ENCODE measurements at regions not wholly inside any gene's neighbourhood (a gene's known extent, or its start where the extent isn't known, plus 50 kb on each side); places are given as distances from the start of the nearest gene placed in this dataset.

GRCh38 chr12:14243941-14244340 is 121.5 kb upstream of the ATF7IP start:
- H3K27ac Mint-ChIP-seq = peak overlapping the region; percentile 11
- H3K27me3 Mint-ChIP-seq = no peaks in the 10 kb centered on the region
- peaks cover 8% of the 10 kb centered on the region for H3K9me3 Mint-ChIP-seq (ENCODE audit: low read depth)
- H3K36me3 Mint-ChIP-seq (ENCODE audit: insufficient read depth) = peaks cover 6% of the 10 kb centered on the region
- TF ChIP-seq CTCF (IDR thresholded peaks at IDR 0.05; ENCODE audit: unreplicated experiment) = no peak
- DNase-seq (ENCODE audit: low spot score, unreplicated experiment) = no peak
- peaks cover 19% of the 10 kb centered on the region for H3K4me1 Mint-ChIP-seq (ENCODE audit: low read depth)
- no peak overlapping the region for H3K4me3 Mint-ChIP-seq (ENCODE audit: low read depth)

GRCh38 chr12:14244876-14245669 is 120.4 kb upstream of the ATF7IP start:
- Mint-ChIP-seq H3K9me3 (ENCODE audit: low read depth) (peaks cover 8% of the 10 kb centered on the region), H3K27me3 (no peaks in the 10 kb centered on the region), H3K4me3 (ENCODE audit: low read depth) (no peak overlapping the region), H3K36me3 (ENCODE audit: insufficient read depth) (peaks cover 7% of the 10 kb centered on the region), H3K4me1 (ENCODE audit: low read depth) (peaks cover 10% of the 10 kb centered on the region), H3K27ac (no peak overlapping the region)
- TF ChIP-seq CTCF (IDR thresholded peaks at IDR 0.05; ENCODE audit: unreplicated experiment) = no peak
- no peak for DNase-seq (ENCODE audit: low spot score, unreplicated experiment)

GRCh38 chr12:14247166-14247565 is 118.3 kb upstream of the ATF7IP start:
- Mint-ChIP-seq H3K4me1 (ENCODE audit: low read depth) (peaks cover 3% of the 10 kb centered on the region), H3K27ac (no peak overlapping the region), H3K27me3 (no peaks in the 10 kb centered on the region), H3K4me3 (ENCODE audit: low read depth) (no peak overlapping the region), H3K36me3 (ENCODE audit: insufficient read depth) (peaks cover 5% of the 10 kb centered on the region), H3K9me3 (ENCODE audit: low read depth) (peaks cover 12% of the 10 kb centered on the region)
- TF ChIP-seq CTCF (IDR thresholded peaks at IDR 0.05; ENCODE audit: unreplicated experiment) = no peak
- no peak for DNase-seq (ENCODE audit: low spot score, unreplicated experiment)

- no peak for DNase-seq (ENCODE audit: low spot score, unreplicated experiment)
- H3K9me3 Mint-ChIP-seq (ENCODE audit: low read depth) = peaks cover 6% of the 10 kb centered on the region
- H3K4me3 Mint-ChIP-seq (ENCODE audit: low read depth) = no peak overlapping the region
- H3K27ac Mint-ChIP-seq = peak overlapping the region; percentile 86
- H3K4me1 Mint-ChIP-seq (ENCODE audit: low read depth) = peaks cover 3% of the 10 kb centered on the region
- no peaks in the 10 kb centered on the region for H3K27me3 Mint-ChIP-seq
- H3K36me3 Mint-ChIP-seq (ENCODE audit: insufficient read depth) = peaks cover 2% of the 10 kb centered on the region
- no peak for TF ChIP-seq CTCF (IDR thresholded peaks at IDR 0.05; ENCODE audit: unreplicated experiment)
Measured at GRCh38 chr12:14249368-14249767, 116.1 kb upstream of the ATF7IP start.

- H3K4me3 Mint-ChIP-seq (ENCODE audit: low read depth) = no peak overlapping the region
- H3K36me3 Mint-ChIP-seq (ENCODE audit: insufficient read depth) = peaks cover 10% of the 10 kb centered on the region
- H3K4me1 Mint-ChIP-seq (ENCODE audit: low read depth) = peaks cover 7% of the 10 kb centered on the region
- no peak overlapping the region for H3K27ac Mint-ChIP-seq
- TF ChIP-seq CTCF (IDR thresholded peaks at IDR 0.05; ENCODE audit: unreplicated experiment) = no peak
- peaks cover 18% of the 10 kb centered on the region for H3K9me3 Mint-ChIP-seq (ENCODE audit: low read depth)
- no peak for DNase-seq (ENCODE audit: low spot score, unreplicated experiment)
- no peaks in the 10 kb centered on the region for H3K27me3 Mint-ChIP-seq
Measured at GRCh38 chr12:14252697-14253096, 112.8 kb upstream of the ATF7IP start.

Data from progenitor cell of endocrine pancreas (in vitro differentiated cells).